Skeletal muscle satellite cell (primary cell): ENCODE measurements at regions not wholly inside any gene's neighbourhood (a gene's known extent, or its start where the extent isn't known, plus 50 kb on each side); places are given as distances from the start of the nearest gene placed in this dataset.

Experiments used
- H3K27me3 ChIP-seq: 2 replicates; pipeline ENCODE4 v1.7.0; 2013; ENCODE audit warnings: low read length; ENCODE audit not compliant: control insufficient read depth, insufficient read depth
- H3K36me3 ChIP-seq: 2 replicates; pipeline ENCODE4 v1.7.0; 2013; ENCODE audit warnings: mild to moderate bottlenecking, control low read depth, low read length; ENCODE audit not compliant: insufficient read depth
- H3K4me1 ChIP-seq: 2 replicates; pipeline ENCODE4 v1.7.0; 2013; ENCODE audit warnings: low read length; ENCODE audit not compliant: control insufficient read depth, insufficient read depth
- H3K4me2 ChIP-seq: 2 replicates; pipeline ENCODE4 v1.7.0; 2013; ENCODE audit warnings: mild to moderate bottlenecking, low read length
- H3K4me3 ChIP-seq: 2 replicates; pipeline ENCODE4 v1.7.0; 2013; ENCODE audit warnings: low read length
- H3K9ac ChIP-seq: 2 replicates; pipeline ENCODE4 v1.7.0; 2013; ENCODE audit warnings: mild to moderate bottlenecking, low read depth, low read length, moderate library complexity
- H3K9me3 ChIP-seq: replicated peaks from 2 replicates; pipeline ENCODE4 v1.7.0; 2013; ENCODE audit warnings: mild to moderate bottlenecking, control low read depth, low read length

- peaks cover 3% of the 10 kb centered on the region for H3K36me3 ChIP-seq
- H3K9ac ChIP-seq = no peak overlapping the region
- no peaks in the 10 kb centered on the region for H3K4me1 ChIP-seq
Observed at GRCh38 chr16:85267414-85267945, 155.2 kb upstream of the CIBAR2 start.

DNA sequence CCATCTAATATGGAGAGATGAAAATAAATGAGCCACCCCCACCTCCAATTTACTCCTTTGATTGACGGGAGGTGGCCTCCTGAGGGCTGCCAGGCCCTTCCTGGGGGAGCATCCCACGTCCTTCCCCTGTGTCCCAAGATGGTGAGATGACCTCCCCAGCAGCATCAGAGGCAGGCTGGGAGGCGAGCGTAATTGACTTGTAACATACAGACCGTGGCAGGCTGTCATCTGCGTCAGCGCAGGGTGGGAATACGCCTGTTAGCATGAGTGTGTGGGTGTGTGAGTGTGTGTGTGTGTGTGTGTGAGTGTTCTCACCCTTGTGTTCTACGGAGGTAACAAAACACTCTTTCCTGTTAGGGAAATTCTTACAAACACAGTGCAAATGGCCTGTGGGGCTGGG lies 156.9 kb upstream of the CIBAR2 start:
- H3K4me1 ChIP-seq = no peaks in the 10 kb centered on the region
- H3K9me3 ChIP-seq = no peaks in the 10 kb centered on the region
- H3K36me3 ChIP-seq = peaks cover 3% of the 10 kb centered on the region
- no peaks in the 10 kb centered on the region for H3K27me3 ChIP-seq
- no peak overlapping the region for H3K4me3 ChIP-seq
- H3K9ac ChIP-seq = no peak overlapping the region
- no peak overlapping the region for H3K4me2 ChIP-seq

More at GRCh38 chr16:85267414-85267945, 155.2 kb upstream of the CIBAR2 start:
- H3K9me3 ChIP-seq = no peaks in the 10 kb centered on the region
- no peaks in the 10 kb centered on the region for H3K27me3 ChIP-seq
- H3K4me2 ChIP-seq = no peak overlapping the region
- H3K4me3 ChIP-seq = no peak overlapping the region

DNA sequence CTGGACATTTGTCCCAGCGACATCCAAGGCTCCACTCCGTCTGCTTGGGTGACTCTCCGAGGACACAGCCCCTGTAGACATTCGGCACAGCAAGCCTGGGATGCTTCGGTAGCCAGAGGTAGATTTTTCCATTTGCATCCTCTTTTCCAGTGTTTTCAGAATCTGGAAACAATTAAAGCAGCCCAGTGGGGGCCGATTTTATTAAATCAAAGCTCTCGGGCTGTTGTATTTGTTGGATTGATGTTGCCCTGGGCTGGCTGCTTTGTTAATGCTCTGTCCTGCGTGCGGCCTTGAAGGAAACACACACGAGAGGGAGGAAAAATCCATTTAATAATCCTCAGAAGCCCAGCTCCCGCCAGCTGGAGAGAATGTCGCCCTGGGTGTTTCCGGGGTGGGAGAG lies 158.1 kb upstream of the CIBAR2 start:
- Histone ChIP-seq H3K27me3 (no peaks in the 10 kb centered on the region), H3K9me3 (no peaks in the 10 kb centered on the region), H3K4me1 (no peaks in the 10 kb centered on the region), H3K4me2 (no peak overlapping the region), H3K4me3 (no peak overlapping the region), H3K36me3 (no peaks in the 10 kb centered on the region), H3K9ac (no peak overlapping the region)

DNA sequence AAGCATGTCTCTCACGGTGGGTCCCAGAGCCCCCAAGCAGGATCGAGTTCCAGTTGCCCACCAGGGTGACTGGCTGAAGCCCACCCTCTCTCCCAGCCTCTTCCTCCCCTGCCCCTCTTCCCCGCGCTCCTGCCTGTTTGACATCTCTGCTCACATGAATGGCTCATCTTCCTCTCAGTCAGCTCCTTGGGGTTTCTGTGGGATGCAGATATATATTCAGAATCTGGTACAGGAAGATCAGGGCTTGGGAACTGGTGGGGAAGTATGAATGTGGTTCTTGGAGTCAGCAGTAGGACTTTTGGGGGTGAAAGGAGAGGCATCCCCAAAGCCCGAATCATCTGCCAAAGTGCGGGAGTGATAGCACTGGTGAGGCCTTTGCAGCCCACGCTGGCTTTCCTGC lies 158.9 kb upstream of the CIBAR2 start:
- Histone ChIP-seq H3K9me3 (no peaks in the 10 kb centered on the region), H3K4me3 (no peak overlapping the region), H3K36me3 (no peaks in the 10 kb centered on the region), H3K4me1 (no peaks in the 10 kb centered on the region), H3K4me2 (no peak overlapping the region), H3K9ac (no peak overlapping the region), H3K27me3 (no peaks in the 10 kb centered on the region)

DNA sequence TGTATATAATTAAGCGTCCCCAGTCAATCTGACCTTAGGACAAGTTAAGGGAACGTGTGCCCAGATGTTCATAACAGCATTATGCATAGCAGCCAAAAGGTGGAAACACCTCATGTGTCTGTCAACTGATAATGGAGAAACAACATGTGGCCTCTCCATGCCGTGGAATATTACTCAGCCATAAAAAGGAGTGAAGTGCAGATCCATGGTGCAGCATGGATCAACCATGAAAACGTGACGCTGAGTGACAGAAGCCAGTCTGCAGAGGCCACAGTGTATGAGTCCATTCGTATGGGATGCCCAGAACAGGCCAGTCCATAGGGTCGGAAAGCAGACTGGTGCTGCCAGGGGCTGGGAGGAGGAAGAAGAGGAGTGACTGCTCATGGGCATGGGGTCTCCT lies 161.0 kb upstream of the CIBAR2 start:
- no peak overlapping the region for H3K4me3 ChIP-seq
- no peak overlapping the region for H3K9ac ChIP-seq
- H3K27me3 ChIP-seq = no peaks in the 10 kb centered on the region
- H3K9me3 ChIP-seq = no peaks in the 10 kb centered on the region
- H3K4me2 ChIP-seq = no peak overlapping the region
- no peaks in the 10 kb centered on the region for H3K4me1 ChIP-seq
- no peaks in the 10 kb centered on the region for H3K36me3 ChIP-seq

- no peak overlapping the region for H3K9ac ChIP-seq
- no peaks in the 10 kb centered on the region for H3K9me3 ChIP-seq
- H3K4me3 ChIP-seq = no peak overlapping the region
- H3K27me3 ChIP-seq = no peaks in the 10 kb centered on the region
- H3K36me3 ChIP-seq = no peaks in the 10 kb centered on the region
- no peaks in the 10 kb centered on the region for H3K4me1 ChIP-seq
- no peak overlapping the region for H3K4me2 ChIP-seq
Observed at GRCh38 chr16:85274501-85274900, 162.2 kb upstream of the CIBAR2 start.

DNA sequence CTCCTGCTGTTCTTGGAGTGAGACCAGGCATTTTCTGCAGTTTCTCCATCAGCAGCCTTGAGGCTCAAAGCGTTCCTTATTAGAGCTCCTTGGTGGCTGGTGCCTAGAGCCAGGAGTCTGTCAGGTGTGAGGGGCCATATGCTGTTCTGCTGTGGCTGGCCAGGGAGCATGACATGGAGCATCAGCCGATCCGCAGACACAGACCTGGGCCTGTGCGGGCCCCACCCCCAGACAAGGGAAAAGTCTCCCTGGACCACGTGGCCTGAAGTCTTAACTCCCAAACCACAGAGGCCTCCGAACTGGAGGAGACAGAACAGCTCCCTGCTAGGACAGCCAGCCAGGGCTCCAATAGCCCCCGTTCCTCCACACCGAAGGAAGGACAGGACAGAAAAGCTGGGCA lies 162.7 kb upstream of the CIBAR2 start:
- Histone ChIP-seq H3K27me3 (no peaks in the 10 kb centered on the region), H3K36me3 (no peaks in the 10 kb centered on the region), H3K4me1 (no peaks in the 10 kb centered on the region), H3K9ac (no peak overlapping the region), H3K4me3 (no peak overlapping the region), H3K4me2 (no peak overlapping the region), H3K9me3 (no peaks in the 10 kb centered on the region)

DNA sequence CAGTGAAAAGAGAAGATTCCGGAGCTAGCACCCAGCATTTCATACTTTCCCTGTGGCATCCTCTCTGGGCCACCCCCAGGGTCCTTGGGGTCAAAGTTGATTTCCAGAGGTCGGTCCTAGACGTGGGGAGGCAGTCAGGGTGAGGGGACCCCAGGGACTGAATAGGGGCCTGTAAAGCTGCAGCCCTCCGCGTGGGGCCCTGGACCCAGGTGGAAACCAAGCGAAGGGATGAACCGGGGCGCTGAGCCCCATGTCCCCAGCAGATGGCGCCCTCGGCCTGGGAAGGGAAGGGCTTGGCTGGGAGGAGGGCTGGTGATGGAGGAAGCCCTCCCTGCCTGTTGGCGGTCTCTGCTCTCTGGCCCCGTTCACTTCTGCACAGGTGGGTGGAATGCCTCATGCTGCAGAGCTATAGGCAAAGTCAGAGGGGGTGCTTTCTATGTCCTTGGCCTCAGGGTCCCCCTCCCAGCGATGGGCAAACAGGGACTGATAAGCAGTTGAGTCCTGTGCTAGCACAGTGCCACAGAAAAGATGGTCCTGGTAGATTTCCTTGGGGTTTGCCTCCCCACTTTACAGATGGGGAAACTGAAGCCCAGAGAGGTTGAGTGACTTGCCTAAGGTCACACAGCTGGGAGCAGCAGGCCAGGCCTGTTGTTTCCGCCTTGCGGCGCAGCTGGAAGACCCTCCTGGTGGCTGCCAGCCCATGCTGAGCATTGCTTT lies 163.4 kb upstream of the CIBAR2 start:
- Histone ChIP-seq H3K27me3 (no peaks in the 10 kb centered on the region), H3K4me3 (no peak overlapping the region), H3K9me3 (no peaks in the 10 kb centered on the region), H3K4me1 (no peaks in the 10 kb centered on the region), H3K9ac (no peak overlapping the region), H3K36me3 (no peaks in the 10 kb centered on the region), H3K4me2 (no peak overlapping the region)

GRCh38 chr16:85276258-85276657 lies 164.0 kb upstream of the CIBAR2 start:
- Histone ChIP-seq H3K9me3 (no peaks in the 10 kb centered on the region), H3K36me3 (no peaks in the 10 kb centered on the region), H3K4me1 (no peaks in the 10 kb centered on the region), H3K4me3 (no peak overlapping the region), H3K27me3 (no peaks in the 10 kb centered on the region), H3K4me2 (no peak overlapping the region), H3K9ac (no peak overlapping the region)

GRCh38 chr16:85276721-85277120 lies 164.4 kb upstream of the CIBAR2 start:
- H3K36me3 ChIP-seq = no peaks in the 10 kb centered on the region
- H3K4me3 ChIP-seq = no peak overlapping the region
- no peak overlapping the region for H3K9ac ChIP-seq
- no peaks in the 10 kb centered on the region for H3K27me3 ChIP-seq
- H3K9me3 ChIP-seq = no peaks in the 10 kb centered on the region
- no peaks in the 10 kb centered on the region for H3K4me1 ChIP-seq
- no peak overlapping the region for H3K4me2 ChIP-seq

DNA sequence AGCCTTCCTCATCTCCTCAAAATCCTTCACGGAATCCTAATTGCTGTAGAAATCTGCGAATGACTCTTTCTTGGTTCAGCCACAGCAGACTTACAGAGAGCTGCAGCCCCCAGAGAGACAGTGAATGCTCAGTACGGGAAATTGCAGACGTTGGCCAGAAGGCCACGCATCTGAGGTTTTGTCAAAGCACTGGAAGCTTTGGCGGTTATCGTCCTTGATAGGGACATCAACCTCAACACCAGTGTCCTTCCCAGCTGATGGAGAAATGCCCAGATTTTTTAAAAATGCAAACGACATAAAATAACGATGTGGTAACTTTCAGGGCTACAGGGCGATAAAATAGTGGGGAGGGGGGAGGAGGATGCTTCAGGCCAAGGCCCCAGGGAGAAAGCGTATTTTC lies 166.6 kb upstream of the CIBAR2 start:
- no peaks in the 10 kb centered on the region for H3K9me3 ChIP-seq
- no peaks in the 10 kb centered on the region for H3K4me1 ChIP-seq
- H3K27me3 ChIP-seq = no peaks in the 10 kb centered on the region
- no peaks in the 10 kb centered on the region for H3K36me3 ChIP-seq
- H3K9ac ChIP-seq = no peak overlapping the region
- H3K4me3 ChIP-seq = no peak overlapping the region
- no peak overlapping the region for H3K4me2 ChIP-seq

DNA sequence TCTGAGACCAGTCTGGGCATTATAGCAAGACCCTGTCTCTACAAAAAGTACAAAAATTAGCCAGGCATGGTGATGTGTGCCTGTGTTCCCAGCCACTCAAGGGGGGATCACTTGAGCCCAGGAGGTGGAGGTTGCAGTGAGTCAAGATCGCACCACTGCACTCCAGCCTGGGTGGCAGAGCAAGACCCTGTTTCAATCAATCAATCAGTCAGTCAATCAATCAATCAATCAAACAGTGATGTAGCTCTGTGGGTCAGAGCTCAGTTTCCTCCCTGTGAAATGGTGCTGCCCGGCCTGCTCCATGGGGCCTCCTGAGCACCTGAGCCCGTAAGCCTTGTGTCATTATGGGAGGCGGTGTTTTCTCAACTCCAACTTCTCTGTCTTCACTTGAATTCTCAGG lies 167.1 kb upstream of the CIBAR2 start:
- no peak overlapping the region for H3K4me2 ChIP-seq
- H3K36me3 ChIP-seq = no peaks in the 10 kb centered on the region
- H3K9ac ChIP-seq = no peak overlapping the region
- no peak overlapping the region for H3K4me3 ChIP-seq
- no peaks in the 10 kb centered on the region for H3K4me1 ChIP-seq
- no peaks in the 10 kb centered on the region for H3K9me3 ChIP-seq
- no peaks in the 10 kb centered on the region for H3K27me3 ChIP-seq
